ENCODE measurements at regions not wholly inside any gene's neighbourhood (a gene's known extent, or its start where the extent isn't known, plus 50 kb on each side); places are given as distances from the start of the nearest gene placed in this dataset.

GRCh38 chr2:240269886-240270285, 129.4 kb upstream of the OTOS start:
- DNase-seq (ENCODE audit: low spot score), result no peak
- TF ChIP-seq CTCF (IDR thresholded peaks at IDR 0.05; ENCODE audit: extremely low read depth, missing control alignments), result no peak

GRCh38 chr2:240271716-240272341, 131.4 kb upstream of the OTOS start:
- no peak for DNase-seq (ENCODE audit: low spot score)
- TF ChIP-seq CTCF (IDR thresholded peaks at IDR 0.05; ENCODE audit: extremely low read depth, missing control alignments), result no peak

- no peak for TF ChIP-seq CTCF (IDR thresholded peaks at IDR 0.05; ENCODE audit: extremely low read depth, missing control alignments)
- no peak for DNase-seq (ENCODE audit: low spot score)
These were observed 134.9 kb upstream of the OTOS start for GRCh38 chr2:240275386-240275785.

GRCh38 chr2:240277073-240277806, 136.8 kb upstream of the OTOS start:
- TF ChIP-seq CTCF (IDR thresholded peaks at IDR 0.05; ENCODE audit: extremely low read depth, missing control alignments), result no peak
- DNase-seq (ENCODE audit: low spot score), result no peak

GRCh38 chr2:240277807-240278522, 137.5 kb upstream of the OTOS start:
- no peak for TF ChIP-seq CTCF (IDR thresholded peaks at IDR 0.05; ENCODE audit: extremely low read depth, missing control alignments)
- no peak for DNase-seq (ENCODE audit: low spot score)

- no peak for TF ChIP-seq CTCF (IDR thresholded peaks at IDR 0.05; ENCODE audit: extremely low read depth, missing control alignments)
These were observed 138.2 kb upstream of the OTOS start for GRCh38 chr2:240278661-240279060.

GRCh38 chr2:240280621-240281020, 140.2 kb upstream of the OTOS start:
- no peak for TF ChIP-seq CTCF (IDR thresholded peaks at IDR 0.05; ENCODE audit: extremely low read depth, missing control alignments)
- no peak for DNase-seq (ENCODE audit: low spot score)

More at GRCh38 chr2:240278661-240279060, 138.2 kb upstream of the OTOS start:
- no peak for DNase-seq (ENCODE audit: low spot score)
